ENCODE measurements at regions not wholly inside any gene's neighbourhood (a gene's known extent, or its start where the extent isn't known, plus 50 kb on each side); places are given as distances from the start of the nearest gene placed in this dataset.
"Not testable (repeated sequence)": the region's sequence is repeated elsewhere in the genome, so short reads cannot be mapped to it uniquely, and the experiment has no call there.

GRCh38 chr6:97456070-97456469 is 173.1 kb upstream of the MMS22L start:
- DNase-seq (ENCODE audit: low read depth) = no peak

- no peak for DNase-seq (ENCODE audit: low read depth)
Observed at GRCh38 chr6:97459535-97459934, 176.5 kb upstream of the MMS22L start.

GRCh38 chr6:97459986-97460385 is 177.0 kb upstream of the MMS22L start:
- DNase-seq (ENCODE audit: low read depth) = no peak

- DNase-seq (ENCODE audit: low read depth) = no peak
Observed at GRCh38 chr6:97460394-97461080, 177.5 kb upstream of the MMS22L start.

GRCh38 chr6:97461218-97461617 is 178.2 kb upstream of the MMS22L start:
- no peak for DNase-seq (ENCODE audit: low read depth)

- DNase-seq (ENCODE audit: low read depth) = no peak
Observed at GRCh38 chr6:97462031-97462430, 179.0 kb upstream of the MMS22L start.

GRCh38 chr6:97462938-97463598 is 180.1 kb upstream of the MMS22L start:
- no peak for DNase-seq (ENCODE audit: low read depth)

- DNase-seq (ENCODE audit: low read depth) = no peak
Observed at GRCh38 chr6:97465877-97466561, 183.0 kb upstream of the MMS22L start.

GRCh38 chr6:97468981-97469380 is 186.0 kb upstream of the MMS22L start:
- no peak for DNase-seq (ENCODE audit: low read depth)

- DNase-seq (ENCODE audit: low read depth) = no peak
Observed at GRCh38 chr6:97469451-97469850, 186.4 kb upstream of the MMS22L start.

GRCh38 chr6:97470322-97470721 is 187.3 kb upstream of the MMS22L start:
- DNase-seq (ENCODE audit: low read depth) = no peak

- no peak for DNase-seq (ENCODE audit: low read depth)
Observed at GRCh38 chr6:97473979-97474378, 191.0 kb upstream of the MMS22L start.

- DNase-seq (ENCODE audit: low read depth) = peak; percentile 16
Observed at GRCh38 chr6:97497713-97498331, 214.8 kb upstream of the MMS22L start.

GRCh38 chr6:97501853-97502252 is 218.8 kb upstream of the MMS22L start:
- no peak for DNase-seq (ENCODE audit: low read depth)

- DNase-seq (ENCODE audit: low read depth) = no peak
Observed at GRCh38 chr6:97508646-97509045, 225.6 kb upstream of the MMS22L start.

- not testable (repeated sequence) for DNase-seq (ENCODE audit: low read depth)
Observed at GRCh38 chr6:97513260-97513659, 230.2 kb upstream of the MMS22L start.

- no peak for DNase-seq (ENCODE audit: low read depth)
Observed at GRCh38 chr6:97524811-97525210, 241.8 kb upstream of the MMS22L start.

- DNase-seq (ENCODE audit: low read depth) = no peak
Observed at GRCh38 chr6:97535800-97536199, 252.8 kb upstream of the MMS22L start.

- no peak for DNase-seq (ENCODE audit: low read depth)
Observed at GRCh38 chr6:97548354-97548753, 265.3 kb upstream of the MMS22L start.

GRCh38 chr6:97557355-97557754 is 274.3 kb upstream of the MMS22L start:
- no peak for DNase-seq (ENCODE audit: low read depth)

- DNase-seq (ENCODE audit: low read depth) = no peak
Observed at GRCh38 chr6:97563529-97563928, 280.5 kb upstream of the MMS22L start.

GRCh38 chr6:97572943-97573342 is 289.9 kb upstream of the MMS22L start:
- no peak for DNase-seq (ENCODE audit: low read depth)

- DNase-seq (ENCODE audit: low read depth) = no peak
Observed at GRCh38 chr6:97586344-97586743, 303.3 kb upstream of the MMS22L start.

All from stimulated activated CD8-positive, alpha-beta memory T cell treated with anti-CD3 and anti-CD28 coated beads, Interleukin-15, amount 100 ng/mL, for 24 hours (primary cell).